HG02763 (cell line): ENCODE measurements at regions not wholly inside any gene's neighbourhood (a gene's known extent, or its start where the extent isn't known, plus 50 kb on each side); places are given as distances from the start of the nearest gene placed in this dataset.

Experiments
- ATAC-seq: cut with Tn5 transposase; IDR thresholded peaks from one replicate; pipeline ENCODE4 v1.9.1; 2021; ENCODE audit warnings: mild to moderate bottlenecking, moderate library complexity; ENCODE audit not compliant: unreplicated experiment

- no peak for ATAC-seq
Observed at GRCh38 chr13:107291875-107292274, 723.9 kb upstream of the ARGLU1 start.

- ATAC-seq = no peak
Observed at GRCh38 chr13:107289540-107289939, 721.6 kb upstream of the ARGLU1 start.

- ATAC-seq = no peak
Observed at GRCh38 chr13:107284173-107284572, 716.2 kb upstream of the ARGLU1 start.

- ATAC-seq = no peak
Observed at GRCh38 chr13:107277911-107278310, 710.0 kb upstream of the ARGLU1 start.

- ATAC-seq = no peak
Observed at GRCh38 chr13:107276936-107277335, 709.0 kb upstream of the ARGLU1 start.

- no peak for ATAC-seq
Observed at GRCh38 chr13:107275945-107276614, 708.1 kb upstream of the ARGLU1 start.

- no peak for ATAC-seq
Observed at GRCh38 chr13:107275312-107275711, 707.4 kb upstream of the ARGLU1 start.

GRCh38 chr13:107271227-107271626, 703.3 kb upstream of the ARGLU1 start:
- no peak for ATAC-seq

GRCh38 chr13:107266657-107267056, 698.7 kb upstream of the ARGLU1 start:
- no peak for ATAC-seq

- no peak for ATAC-seq
Observed at GRCh38 chr13:107258599-107259187, 690.8 kb upstream of the ARGLU1 start.

- ATAC-seq = no peak
Observed at GRCh38 chr13:107254392-107254791, 686.5 kb upstream of the ARGLU1 start.

GRCh38 chr13:107252428-107252827, 684.5 kb upstream of the ARGLU1 start:
- no peak for ATAC-seq

- no peak for ATAC-seq
Observed at GRCh38 chr13:107252021-107252420, 684.1 kb upstream of the ARGLU1 start.

GRCh38 chr13:107251341-107251740, 683.4 kb upstream of the ARGLU1 start:
- no peak for ATAC-seq

GRCh38 chr13:107250628-107251027, 682.7 kb upstream of the ARGLU1 start:
- no peak for ATAC-seq

- ATAC-seq = no peak
Observed at GRCh38 chr13:107244241-107244640, 676.3 kb upstream of the ARGLU1 start.

- no peak for ATAC-seq
Observed at GRCh38 chr13:107242138-107242537, 674.2 kb upstream of the ARGLU1 start.

- no peak for ATAC-seq
Observed at GRCh38 chr13:107241381-107241780, 673.4 kb upstream of the ARGLU1 start.

GRCh38 chr13:107239213-107239612, 671.3 kb upstream of the ARGLU1 start:
- ATAC-seq = no peak

- no peak for ATAC-seq
Observed at GRCh38 chr13:107238262-107238981, 670.5 kb upstream of the ARGLU1 start.

- no peak for ATAC-seq
Observed at GRCh38 chr13:107234319-107235073, 666.6 kb upstream of the ARGLU1 start.
